Ishikawa (cell line): ENCODE measurements at regions not wholly inside any gene's neighbourhood (a gene's known extent, or its start where the extent isn't known, plus 50 kb on each side); places are given as distances from the start of the nearest gene placed in this dataset.

Experiments used
- CEBPB ChIP-seq: IDR thresholded peaks from 2 replicates; pipeline ENCODE4 v1.6.1; 2012
- CREB1 ChIP-seq: IDR thresholded peaks from 2 replicates; pipeline ENCODE4 v1.6.1; 2012; ENCODE audit warnings: low read depth
- EGR1 ChIP-seq: IDR thresholded peaks from 2 replicates; pipeline ENCODE4 v1.6.1; 2012
- EP300 ChIP-seq: IDR thresholded peaks from 2 replicates; pipeline ENCODE4 v1.6.1; 2012; ENCODE audit warnings: borderline replicate concordance
- FOXM1 ChIP-seq: IDR thresholded peaks from 2 replicates; pipeline ENCODE4 v1.6.1; 2012; ENCODE audit warnings: low read depth, borderline replicate concordance
- NFIC ChIP-seq: IDR thresholded peaks from 2 replicates; pipeline ENCODE4 v1.6.1; 2012
- RAD21 ChIP-seq: IDR thresholded peaks from 2 replicates; pipeline ENCODE4 v1.6.1; 2012; ENCODE audit warnings: low read depth
- TAF1 ChIP-seq: IDR thresholded peaks from 2 replicates; pipeline ENCODE4 v1.6.1; 2012; ENCODE audit warnings: low read depth, mild to moderate bottlenecking
- TCF12 ChIP-seq: IDR thresholded peaks from 2 replicates; pipeline ENCODE4 v1.6.1; 2012; ENCODE audit warnings: low read depth
- TEAD4 ChIP-seq: IDR thresholded peaks from 2 replicates; pipeline ENCODE4 v1.6.1; 2012
- YY1 ChIP-seq: IDR thresholded peaks from 2 replicates; pipeline ENCODE4 v1.6.1; 2012; ENCODE audit warnings: low read depth
- ZBTB7A ChIP-seq: IDR thresholded peaks from 2 replicates; pipeline ENCODE4 v1.6.1; 2012; ENCODE audit warnings: low read depth
- TF ChIP-seq, protein P1 (sequence below): IDR thresholded peaks from 2 replicates; pipeline ENCODE4 v1.6.1; 2012
- TF ChIP-seq, protein P2 (sequence below): IDR thresholded peaks from 2 replicates; pipeline ENCODE4 v1.6.1; 2012
- TF ChIP-seq, protein P3 (sequence below): IDR thresholded peaks from 2 replicates; pipeline ENCODE4 v1.6.1; 2012; ENCODE audit warnings: low read depth, mild to moderate bottlenecking

DNA sequence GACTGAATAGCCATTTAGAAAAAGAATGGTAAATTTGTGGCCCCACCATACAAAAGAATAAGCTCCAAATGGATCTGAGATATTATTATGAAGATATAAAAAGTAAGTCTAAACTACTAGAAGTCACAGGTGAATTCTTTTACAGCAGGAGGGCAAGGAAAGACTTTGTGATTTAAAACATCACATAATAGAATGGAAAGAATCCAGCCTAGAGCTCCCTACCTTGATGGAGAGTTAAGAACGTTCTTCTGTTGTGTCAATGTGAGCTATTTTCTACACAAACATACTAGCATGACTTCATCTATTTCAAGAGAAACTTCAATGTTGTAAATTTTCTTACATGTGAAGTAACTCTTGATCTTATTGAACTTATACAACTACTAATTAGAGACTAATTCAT is 100.0 kb upstream of the NRSN1 start:
- TF ChIP-seq CREB1 (no peak), RAD21 (no peak), NFIC (no peak), EGR1 (no peak), TCF12 (no peak), EP300 (no peak)
- TF ChIP-seq, protein P1, sequence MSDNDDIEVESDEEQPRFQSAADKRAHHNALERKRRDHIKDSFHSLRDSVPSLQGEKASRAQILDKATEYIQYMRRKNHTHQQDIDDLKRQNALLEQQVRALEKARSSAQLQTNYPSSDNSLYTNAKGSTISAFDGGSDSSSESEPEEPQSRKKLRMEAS = no peak
- TF ChIP-seq, protein P2, sequence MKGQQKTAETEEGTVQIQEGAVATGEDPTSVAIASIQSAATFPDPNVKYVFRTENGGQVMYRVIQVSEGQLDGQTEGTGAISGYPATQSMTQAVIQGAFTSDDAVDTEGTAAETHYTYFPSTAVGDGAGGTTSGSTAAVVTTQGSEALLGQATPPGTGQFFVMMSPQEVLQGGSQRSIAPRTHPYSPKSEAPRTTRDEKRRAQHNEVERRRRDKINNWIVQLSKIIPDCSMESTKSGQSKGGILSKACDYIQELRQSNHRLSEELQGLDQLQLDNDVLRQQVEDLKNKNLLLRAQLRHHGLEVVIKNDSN = no peak

DNA sequence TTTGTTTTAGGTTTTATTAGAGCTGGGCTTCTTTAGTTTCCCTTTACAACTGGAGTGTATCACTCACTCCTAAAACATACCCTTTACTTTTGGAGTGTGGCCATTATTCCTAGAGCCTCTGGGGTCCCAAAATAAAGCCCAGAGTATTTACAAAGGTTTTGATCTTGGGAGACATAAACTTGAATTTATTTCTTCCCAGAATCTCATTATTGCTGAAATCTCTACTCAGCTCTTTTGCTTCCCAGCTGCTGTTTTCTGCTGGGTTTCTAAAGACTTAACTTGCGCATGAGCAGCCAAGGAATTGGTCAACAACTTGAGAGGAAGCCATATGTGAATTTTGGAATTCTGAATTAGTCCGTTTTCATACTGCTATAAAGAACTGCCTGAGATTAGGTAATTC is 94.5 kb upstream of the NRSN1 start:
- TF ChIP-seq TCF12 = no peak
- TF ChIP-seq, protein P2 = no peak

DNA sequence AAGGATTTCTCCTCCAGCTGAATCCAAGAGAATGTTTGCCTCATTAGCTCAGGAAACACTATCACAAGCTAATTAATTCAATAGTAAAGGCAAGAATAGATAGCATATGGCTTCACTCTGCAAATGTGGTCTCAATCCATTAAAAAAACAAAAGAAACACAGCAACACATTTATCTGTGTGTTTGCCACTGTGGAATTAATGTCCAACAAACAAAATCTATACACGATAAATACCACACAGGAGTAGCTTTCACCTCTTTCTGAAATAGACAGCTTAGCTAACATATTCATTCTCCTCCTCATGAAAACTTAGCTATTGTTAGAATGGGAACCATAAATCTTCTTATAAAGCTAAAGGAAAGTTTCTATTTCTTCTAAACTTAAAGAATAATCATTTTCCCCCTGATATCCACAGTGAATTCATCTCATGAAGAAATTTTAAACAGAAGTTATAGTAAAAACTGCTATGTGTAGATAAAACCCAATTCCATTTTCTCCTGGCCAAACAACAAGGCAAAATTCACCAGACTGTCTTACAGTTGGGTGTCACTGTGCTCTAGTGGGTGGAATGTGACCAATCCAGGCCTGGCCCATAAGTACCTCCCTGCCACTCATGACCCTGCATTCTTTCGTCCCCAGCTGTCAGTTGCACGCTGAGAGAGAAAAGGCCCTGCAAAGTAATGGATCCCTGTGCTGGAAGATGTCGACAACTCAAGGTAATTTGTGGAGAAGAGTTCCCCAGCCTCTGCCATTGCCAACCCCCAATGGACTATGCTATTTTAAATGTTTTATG is 92.9 kb upstream of the NRSN1 start:
- TF ChIP-seq EGR1 (no peak), CEBPB (no peak), TCF12 (no peak), FOXM1 (no peak), TEAD4 (no peak), EP300 (no peak), CREB1 (no peak), ZBTB7A (no peak), NFIC (no peak), RAD21 (no peak), TAF1 (no peak), YY1 (no peak)
- TF ChIP-seq, protein P3, sequence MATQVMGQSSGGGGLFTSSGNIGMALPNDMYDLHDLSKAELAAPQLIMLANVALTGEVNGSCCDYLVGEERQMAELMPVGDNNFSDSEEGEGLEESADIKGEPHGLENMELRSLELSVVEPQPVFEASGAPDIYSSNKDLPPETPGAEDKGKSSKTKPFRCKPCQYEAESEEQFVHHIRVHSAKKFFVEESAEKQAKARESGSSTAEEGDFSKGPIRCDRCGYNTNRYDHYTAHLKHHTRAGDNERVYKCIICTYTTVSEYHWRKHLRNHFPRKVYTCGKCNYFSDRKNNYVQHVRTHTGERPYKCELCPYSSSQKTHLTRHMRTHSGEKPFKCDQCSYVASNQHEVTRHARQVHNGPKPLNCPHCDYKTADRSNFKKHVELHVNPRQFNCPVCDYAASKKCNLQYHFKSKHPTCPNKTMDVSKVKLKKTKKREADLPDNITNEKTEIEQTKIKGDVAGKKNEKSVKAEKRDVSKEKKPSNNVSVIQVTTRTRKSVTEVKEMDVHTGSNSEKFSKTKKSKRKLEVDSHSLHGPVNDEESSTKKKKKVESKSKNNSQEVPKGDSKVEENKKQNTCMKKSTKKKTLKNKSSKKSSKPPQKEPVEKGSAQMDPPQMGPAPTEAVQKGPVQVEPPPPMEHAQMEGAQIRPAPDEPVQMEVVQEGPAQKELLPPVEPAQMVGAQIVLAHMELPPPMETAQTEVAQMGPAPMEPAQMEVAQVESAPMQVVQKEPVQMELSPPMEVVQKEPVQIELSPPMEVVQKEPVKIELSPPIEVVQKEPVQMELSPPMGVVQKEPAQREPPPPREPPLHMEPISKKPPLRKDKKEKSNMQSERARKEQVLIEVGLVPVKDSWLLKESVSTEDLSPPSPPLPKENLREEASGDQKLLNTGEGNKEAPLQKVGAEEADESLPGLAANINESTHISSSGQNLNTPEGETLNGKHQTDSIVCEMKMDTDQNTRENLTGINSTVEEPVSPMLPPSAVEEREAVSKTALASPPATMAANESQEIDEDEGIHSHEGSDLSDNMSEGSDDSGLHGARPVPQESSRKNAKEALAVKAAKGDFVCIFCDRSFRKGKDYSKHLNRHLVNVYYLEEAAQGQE = no peak
- TF ChIP-seq, protein P1 = no peak
- TF ChIP-seq, protein P2 = no peak

DNA sequence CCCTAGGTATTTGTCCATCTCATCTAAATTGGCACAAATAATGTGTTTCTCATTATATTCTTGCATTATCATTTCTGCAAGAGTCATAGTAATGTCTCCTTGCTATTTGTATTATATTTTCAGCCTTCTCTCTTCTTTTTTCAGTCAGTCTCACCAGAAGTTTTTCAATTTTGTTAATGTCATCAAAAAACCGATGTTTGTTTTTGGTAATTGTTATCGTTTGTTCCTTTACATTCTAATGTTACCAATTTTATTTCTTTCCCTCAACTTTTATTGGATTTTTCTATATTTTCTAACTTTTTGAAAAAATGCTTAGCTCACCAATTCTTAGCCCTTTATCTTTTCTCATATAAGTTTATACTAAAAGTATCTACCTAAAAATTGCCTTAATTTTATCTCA is 82.2 kb upstream of the NRSN1 start:
- TF ChIP-seq TCF12 (no peak), FOXM1 (no peak), TAF1 (no peak), CREB1 (no peak), ZBTB7A (no peak), YY1 (no peak), TEAD4 (no peak)
- TF ChIP-seq, protein P3 = no peak
- TF ChIP-seq, protein P1 = no peak

DNA sequence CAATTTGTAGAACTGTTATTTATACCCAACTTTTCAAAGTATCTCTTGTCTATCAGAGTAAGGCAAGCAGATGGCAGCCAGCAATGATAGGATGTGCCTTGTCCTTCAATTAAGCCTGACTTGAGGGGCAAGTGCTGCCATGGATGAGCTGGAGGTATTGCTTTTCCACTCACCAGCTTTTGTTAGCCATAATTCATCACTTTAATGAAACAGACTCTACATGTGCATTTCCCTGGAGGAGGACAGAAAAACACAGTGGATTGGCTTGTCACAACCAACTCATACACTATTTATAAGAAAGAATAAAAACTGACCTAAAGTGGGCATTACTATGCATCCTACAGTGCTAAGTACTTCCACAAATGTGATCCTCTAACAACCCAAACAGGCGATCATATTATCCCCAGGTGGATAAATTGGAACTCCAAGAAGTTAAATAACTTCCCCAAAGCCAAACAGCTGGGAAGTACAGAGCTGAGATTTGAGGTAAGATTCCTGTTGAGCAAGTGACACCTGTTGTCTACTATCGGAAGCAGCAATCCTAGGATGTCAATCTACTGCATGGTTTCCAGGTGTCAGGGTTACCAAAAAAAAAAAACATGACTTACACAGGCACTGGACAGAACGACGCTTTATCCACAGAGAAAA is 73.9 kb upstream of the NRSN1 start:
- TF ChIP-seq TAF1 = no peak
- no peak for TF ChIP-seq TCF12
- TF ChIP-seq TEAD4 = no peak
- TF ChIP-seq EGR1 = no peak
- TF ChIP-seq, protein P2 = no peak
- TF ChIP-seq CEBPB = no peak
- TF ChIP-seq RAD21 = no peak
- TF ChIP-seq NFIC = no peak
- TF ChIP-seq CREB1 = no peak
- TF ChIP-seq ZBTB7A = no peak
- TF ChIP-seq EP300 = no peak
- TF ChIP-seq, protein P3 = no peak
